ENCODE measurements at regions not wholly inside any gene's neighbourhood (a gene's known extent, or its start where the extent isn't known, plus 50 kb on each side); places are given as distances from the start of the nearest gene placed in this dataset.

- TF ChIP-seq POLR2A (IDR thresholded peaks at IDR 0.05), result no peak
- TF ChIP-seq CTCF (IDR thresholded peaks at IDR 0.05), result no peak
Measured at GRCh38 chr3:186451371-186451770, 89.3 kb upstream of the DGKG start.

All from adrenal gland (tissue), 5 donors.